GM23338 (cell line): ENCODE measurements at regions not wholly inside any gene's neighbourhood (a gene's known extent, or its start where the extent isn't known, plus 50 kb on each side); places are given as distances from the start of the nearest gene placed in this dataset.

Experiments used
- ATAC-seq: fragments of 200-7000 bp; cut with Tn5 transposase; 3 replicates; pipeline ENCODE4 v1.9.1; 2020
- DNase-seq: peaks from one replicate; pipeline ENCODE4 v3.0.0-alpha.2; 2015; ENCODE audit warnings: low spot score
- H2AFZ ChIP-seq: fragments of 200-600 bp; sonication (generic); 2 replicates; pipeline ENCODE4 v1.8.0; 2016; ENCODE audit warnings: antibody characterized with exemption, mild to moderate bottlenecking, moderate library complexity
- H3F3A ChIP-seq: fragments of 200-600 bp; sonication (generic); replicated peaks from 2 replicates; pipeline ENCODE4 v1.8.0; 2017; ENCODE audit warnings: antibody characterized with exemption, mixed run types, low read depth
- H3K27ac ChIP-seq: fragments of 200-600 bp; sonication (generic); 2 replicates; pipeline ENCODE4 v1.6.1; 2016; ENCODE audit warnings: low read depth
- H3K27me3 ChIP-seq: fragments of 200-600 bp; sonication (generic); 2 replicates; pipeline ENCODE4 v1.8.0; 2016; ENCODE audit warnings: mild to moderate bottlenecking, mixed run types, moderate library complexity; ENCODE audit not compliant: insufficient read depth
- H3K36me3 ChIP-seq: fragments of 200-600 bp; sonication (generic); 2 replicates; pipeline ENCODE4 v1.8.0; 2016; ENCODE audit warnings: mild to moderate bottlenecking; ENCODE audit not compliant: insufficient read depth
- H3K4me1 ChIP-seq: fragments of 200-600 bp; sonication (generic); 2 replicates; pipeline ENCODE4 v1.8.0; 2016; ENCODE audit warnings: mild to moderate bottlenecking, moderate library complexity; ENCODE audit not compliant: insufficient read depth
- H3K4me2 ChIP-seq: fragments of 200-600 bp; sonication (generic); 2 replicates; pipeline ENCODE4 v1.7.1; 2017; ENCODE audit warnings: mixed run types
- H3K4me3 ChIP-seq: fragments of 200-600 bp; sonication (generic); 2 replicates; pipeline ENCODE4 v1.6.1; 2016; ENCODE audit warnings: mixed run types
- H3K79me2 ChIP-seq: fragments of 200-600 bp; sonication (generic); replicated peaks from 2 replicates; pipeline ENCODE4 v1.8.0; 2017; ENCODE audit warnings: mild to moderate bottlenecking; ENCODE audit not compliant: insufficient read depth
- H3K9me2 ChIP-seq: fragments of 200-600 bp; sonication (generic); 2 replicates; pipeline ENCODE4 v1.8.0; 2017; ENCODE audit not compliant: insufficient read depth
- H4K20me1 ChIP-seq: fragments of 200-600 bp; sonication (generic); replicated peaks from 2 replicates; pipeline ENCODE4 v1.8.0; 2017; ENCODE audit warnings: mild to moderate bottlenecking; ENCODE audit not compliant: insufficient read depth
- H3K27ac Mint-ChIP-seq: 2 replicates; pipeline ENCODE4 v1.8.0; 2020; ENCODE audit warnings: inconsistent platforms, mild to moderate bottlenecking, moderate library complexity, mixed read lengths
- H3K27me3 Mint-ChIP-seq: 3 replicates; pipeline ENCODE4 v1.8.0; 2022; ENCODE audit warnings: low read depth, mild to moderate bottlenecking, moderate library complexity, mixed read lengths, inconsistent platforms; ENCODE audit not compliant: insufficient read depth, poor library complexity
- H3K36me3 Mint-ChIP-seq: 3 replicates; pipeline ENCODE4 v1.8.0; 2021; ENCODE audit warnings: low read depth, mild to moderate bottlenecking, inconsistent platforms, moderate library complexity, mixed read lengths
- H3K4me1 Mint-ChIP-seq: 3 replicates; pipeline ENCODE4 v1.8.0; 2020; ENCODE audit warnings: mild to moderate bottlenecking, inconsistent platforms, mixed read lengths
- H3K4me3 Mint-ChIP-seq: 3 replicates; pipeline ENCODE4 v1.8.0; 2021; ENCODE audit warnings: moderate library complexity, mild to moderate bottlenecking, inconsistent platforms, mixed read lengths
- H3K9me3 Mint-ChIP-seq: 3 replicates; pipeline ENCODE4 v1.8.0; 2020; ENCODE audit warnings: moderate library complexity, mild to moderate bottlenecking, inconsistent platforms, mixed read lengths
- CREB1 ChIP-seq: fragments of 250-450 bp; sonication (Bioruptor Pico); IDR thresholded peaks from 2 replicates; pipeline ENCODE4 v1.5.0; 2020; ENCODE audit warnings: low read depth, mild to moderate bottlenecking, moderate library complexity
- CTCF ChIP-seq, 2 experiments: fragments of 200-600 bp in 1 of 2; sonication (generic) in 1 of 2; conservative IDR thresholded peaks; 2 replicates each; pipeline versions ENCODE4 v1.5.1 to v1.6.1; 2016 to 2017; ENCODE audit warnings: antibody characterized with exemption in 2 of 2, low read depth in 2 of 2, mild to moderate bottlenecking in 2 of 2, moderate library complexity in 1 of 2
- ETS1 ChIP-seq: IDR thresholded peaks from 2 replicates; pipeline ENCODE4 v1.6.1; 2016; ENCODE audit warnings: antibody characterized with exemption
- EZH2 ChIP-seq: fragments of 200-600 bp; sonication (generic); IDR thresholded peaks from one replicate; pipeline ENCODE4 v1.8.0; 2017; ENCODE audit warnings: antibody characterized with exemption, mild to moderate bottlenecking, low read depth; ENCODE audit not compliant: unreplicated experiment
- EZH2phosphoT487 ChIP-seq: fragments of 200-600 bp; sonication (generic); IDR thresholded peaks from one replicate; pipeline ENCODE4 v1.8.1; 2018; ENCODE audit warnings: antibody characterized with exemption; ENCODE audit not compliant: unreplicated experiment
- JUNB ChIP-seq: IDR thresholded peaks from one replicate; pipeline ENCODE4 v1.6.1; 2016; ENCODE audit warnings: antibody characterized with exemption; ENCODE audit not compliant: unreplicated experiment
- NANOG ChIP-seq: IDR thresholded peaks from 2 replicates; pipeline ENCODE4 v1.6.1; 2016; ENCODE audit warnings: antibody characterized with exemption, borderline replicate concordance
- POLR2AphosphoS5 ChIP-seq: IDR thresholded peaks from 2 replicates; pipeline ENCODE4 v1.6.1; 2016; ENCODE audit warnings: antibody characterized with exemption, low read depth
- REST ChIP-seq: IDR thresholded peaks from one replicate; pipeline ENCODE4 v1.6.1; 2018; ENCODE audit warnings: antibody characterized with exemption; ENCODE audit not compliant: unreplicated experiment
- STAT1 ChIP-seq: IDR thresholded peaks from one replicate; pipeline ENCODE4 v1.6.1; 2016; ENCODE audit warnings: antibody characterized with exemption; ENCODE audit not compliant: unreplicated experiment
- ZNF114 ChIP-seq: fragments of 250-450 bp; sonication (Bioruptor Pico); IDR thresholded peaks from 2 replicates; pipeline ENCODE4 v1.5.0; 2020; ENCODE audit warnings: mild to moderate bottlenecking, moderate library complexity
- ZNF331 ChIP-seq: fragments of 250-450 bp; sonication (Bioruptor Pico); IDR thresholded peaks from 2 replicates; pipeline ENCODE4 v1.5.0; 2020; ENCODE audit warnings: low read depth, mild to moderate bottlenecking, moderate library complexity
- ZNF462 ChIP-seq: fragments of 250-450 bp; sonication (Bioruptor Pico); IDR thresholded peaks from 2 replicates; pipeline ENCODE4 v1.5.0; 2020; ENCODE audit warnings: mild to moderate bottlenecking, moderate library complexity

- no peaks in the 10 kb centered on the region for H3K27me3 ChIP-seq
- no peak overlapping the region for H3K27ac ChIP-seq
- H3K79me2 ChIP-seq = no peaks in the 10 kb centered on the region
- no peak overlapping the region for H3K4me3 ChIP-seq
- no peak overlapping the region for H3K27ac Mint-ChIP-seq
- peaks cover 2% of the 10 kb centered on the region for H3K27me3 Mint-ChIP-seq
- H3K36me3 Mint-ChIP-seq = no peaks in the 10 kb centered on the region
- peaks cover 19% of the 10 kb centered on the region; the same call in 1 of the 2 replicates for H3K4me1 ChIP-seq
- peaks cover 16% of the 10 kb centered on the region for H3K4me1 Mint-ChIP-seq
- no peaks in the 10 kb centered on the region for H3K9me3 Mint-ChIP-seq
- H3K4me2 ChIP-seq = no peak overlapping the region
- H3K9me2 ChIP-seq = no peaks in the 10 kb centered on the region
- no peak overlapping the region for H3K4me3 Mint-ChIP-seq
- DNase-seq (no peak), ATAC-seq (peak; percentile 10; the same call in 2 of the 3 replicates)
- H3F3A ChIP-seq = no peaks in the 10 kb centered on the region
- TF ChIP-seq ZNF331 (CRISPR knock-in tag) (no peak), ZNF462 (CRISPR knock-in tag) (no peak), EZH2phosphoT487 (no peak), NANOG (no peak), REST (no peak), STAT1 (no peak), ETS1 (no peak), CREB1 (CRISPR knock-in tag) (no peak), EZH2 (no peak), CTCF (conservative IDR thresholded peaks at IDR 0.05; ENCODE audit: low read depth in 2 of 2) (no peak), JUNB (no peak), ZNF114 (CRISPR knock-in tag) (no peak), POLR2AphosphoS5 (no peak)
- no peaks in the 10 kb centered on the region for H4K20me1 ChIP-seq
- H2AFZ ChIP-seq = no peak overlapping the region
- no peaks in the 10 kb centered on the region for H3K36me3 ChIP-seq
Observed at GRCh38 chr3:160159806-160160205, 65.4 kb upstream of the C3orf80 start.
